Epidermal melanocyte (primary cell): ENCODE measurements at regions not wholly inside any gene's neighbourhood (a gene's known extent, or its start where the extent isn't known, plus 50 kb on each side); places are given as distances from the start of the nearest gene placed in this dataset.

ENCODE experiments used
- DNase-seq: peaks from one replicate; pipeline ENCODE4 v3.0.0; 2011; ENCODE audit warnings: low spot score; ENCODE audit not compliant: insufficient read length

DNA sequence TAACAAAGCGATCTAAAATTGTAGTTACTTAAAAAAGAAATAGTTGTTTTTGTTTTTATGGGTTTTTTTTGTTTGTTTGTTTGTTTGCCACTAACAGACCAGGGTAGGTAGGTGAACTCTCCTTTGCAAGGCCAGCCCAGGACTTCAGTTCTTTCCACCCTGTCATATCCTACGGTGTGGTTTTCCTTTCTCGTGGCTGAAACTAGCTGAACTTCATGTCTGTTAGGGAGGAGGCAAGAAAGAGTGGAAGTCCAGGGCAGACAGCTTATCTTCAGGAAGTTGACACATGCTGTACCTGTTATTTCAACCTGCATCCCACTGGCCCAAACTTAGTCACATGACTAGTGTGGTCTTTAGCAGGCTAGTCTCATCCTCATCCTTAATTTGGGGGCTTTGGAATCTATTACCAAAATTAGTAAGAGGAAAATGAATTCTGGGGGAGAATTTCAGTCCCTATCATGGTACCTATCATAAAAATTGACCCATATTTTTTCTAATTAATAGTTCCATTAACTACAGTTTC lies 62.9 kb upstream of the LRRC7 start:
- DNase-seq, result no peak

DNA sequence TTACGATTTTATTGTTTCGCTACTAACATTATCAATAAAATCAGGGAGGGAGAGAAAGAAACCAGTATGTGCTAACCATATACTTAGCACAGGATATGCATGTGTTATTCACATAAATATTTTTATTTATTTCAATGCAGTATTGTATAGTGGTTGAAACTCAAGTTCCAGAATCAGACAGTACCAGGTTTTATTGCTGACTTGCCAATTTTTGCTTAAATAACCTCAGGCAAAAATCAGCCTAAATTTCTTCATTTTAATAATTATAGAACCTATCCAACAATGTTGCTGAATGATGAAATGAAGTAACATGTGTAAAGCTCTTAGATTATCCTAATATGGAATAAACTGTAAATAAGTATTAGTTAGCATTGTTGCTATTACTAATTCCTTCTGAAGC lies 61.4 kb upstream of the LRRC7 start:
- no peak for DNase-seq

DNA sequence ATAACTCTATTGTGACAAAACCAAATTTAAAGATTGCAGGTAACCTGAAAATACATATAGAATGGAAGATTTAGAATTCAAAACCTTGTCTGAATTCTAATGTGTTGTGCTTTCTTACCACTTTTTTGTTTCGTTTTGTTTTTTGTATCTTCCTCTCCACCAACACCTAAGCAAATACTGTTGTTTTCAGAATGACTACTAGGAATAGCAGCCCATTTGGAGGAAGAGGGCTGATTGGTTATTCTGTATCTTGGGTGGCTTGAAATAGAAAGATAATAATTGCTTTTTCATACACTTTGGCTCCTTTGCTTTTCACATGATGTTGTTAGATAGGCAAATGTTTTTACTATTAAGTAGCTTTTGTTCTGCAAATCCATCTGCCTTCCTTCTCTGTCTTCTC lies 61.0 kb upstream of the LRRC7 start:
- no peak for DNase-seq

DNA sequence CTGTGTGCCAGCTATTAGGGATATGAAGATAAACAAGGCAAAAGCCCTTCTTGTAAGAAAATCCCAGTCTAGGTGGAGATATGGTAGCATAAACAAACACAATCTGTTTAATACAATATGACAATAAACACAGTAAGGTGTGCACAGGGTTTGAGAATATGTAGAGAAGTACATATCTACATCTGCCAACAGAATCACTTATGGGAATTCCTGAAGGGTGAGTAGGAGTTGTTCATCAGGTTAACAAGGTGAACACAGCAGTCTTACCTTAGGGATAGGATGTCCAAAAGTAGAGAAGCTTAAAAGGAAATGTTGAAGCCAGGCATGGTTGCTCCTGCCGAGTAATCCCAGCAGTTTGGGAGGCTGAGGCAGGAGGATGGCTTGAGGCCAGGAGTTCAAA lies 57.7 kb upstream of the LRRC7 start:
- DNase-seq, result no peak

DNA sequence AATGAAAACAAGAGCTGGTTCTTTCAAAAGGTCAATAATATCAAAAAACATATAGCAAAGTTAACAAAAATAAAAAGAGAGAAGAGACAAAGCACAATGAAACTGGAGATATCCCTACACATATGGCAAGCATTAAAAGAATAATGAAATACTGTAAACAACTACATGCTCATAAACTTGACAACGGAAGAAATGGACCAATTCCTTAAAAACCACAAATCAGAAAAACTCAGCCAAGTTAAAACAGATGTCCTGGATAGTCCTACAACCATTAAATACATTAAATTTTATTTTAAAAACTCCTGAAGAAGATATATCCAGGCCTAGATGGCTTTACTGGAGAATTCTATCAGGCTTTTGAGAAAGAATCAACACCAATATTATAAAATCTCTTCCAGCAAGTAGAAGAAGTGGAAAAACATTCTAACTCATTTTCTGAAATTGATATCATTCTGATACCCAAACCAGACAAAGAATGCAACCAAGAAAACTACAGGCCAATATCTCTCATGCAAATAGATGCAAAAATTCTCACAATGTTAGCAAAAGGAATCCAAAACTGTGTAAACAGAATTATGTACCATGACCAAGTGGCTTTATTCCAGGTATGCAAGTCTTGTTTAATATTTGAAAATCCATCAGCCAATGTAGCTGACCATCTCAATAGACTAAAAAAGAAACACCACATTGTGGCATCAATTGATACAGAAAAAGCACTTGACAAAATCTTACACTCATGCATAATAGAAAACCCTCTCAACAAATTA lies 56.1 kb upstream of the LRRC7 start:
- peak; percentile 16 for DNase-seq

DNA sequence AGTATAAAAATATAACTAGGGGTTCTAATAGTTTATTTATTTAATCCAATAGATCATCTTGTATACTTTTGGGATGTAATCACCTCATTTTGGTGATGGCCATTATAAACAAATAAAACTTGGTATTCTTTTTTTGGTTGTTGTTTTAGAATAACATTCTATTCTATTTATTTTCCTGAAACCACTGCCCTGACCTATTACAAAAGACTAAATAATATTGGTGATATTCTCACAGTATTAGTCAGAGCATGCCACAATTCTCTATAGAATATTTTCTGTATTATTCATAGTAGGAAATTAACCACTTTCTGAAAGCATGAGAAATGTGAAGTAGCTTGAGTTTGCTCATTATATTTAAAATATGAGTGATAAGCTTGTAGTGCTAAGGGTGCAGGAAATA lies 54.1 kb upstream of the LRRC7 start:
- peak; percentile 14 for DNase-seq
